H9 (cell line): ENCODE measurements at regions not wholly inside any gene's neighbourhood (a gene's known extent, or its start where the extent isn't known, plus 50 kb on each side); places are given as distances from the start of the nearest gene placed in this dataset.

Experiments
- DNase-seq: peaks from one replicate; pipeline ENCODE4 v3.0.0-alpha.2; 2017
- H2AFZ ChIP-seq: one replicate; pipeline ENCODE4 v1.6.1; 2013; ENCODE audit warnings: mild to moderate bottlenecking, low read length, control low read depth, moderate library complexity
- H2AK5ac ChIP-seq: 2 replicates; pipeline ENCODE4 v1.6.1; 2013; ENCODE audit warnings: low read length, control low read depth, mixed read lengths; ENCODE audit not compliant: insufficient read length
- H2BK120ac ChIP-seq: one replicate; pipeline ENCODE4 v1.6.1; 2013; ENCODE audit warnings: low read depth, mild to moderate bottlenecking, low read length, control low read depth, inconsistent platforms; ENCODE audit not compliant: poor library complexity, severe bottlenecking
- H2BK12ac ChIP-seq: 2 replicates; pipeline ENCODE4 v1.6.1; 2013; ENCODE audit warnings: low read length, control low read depth, mixed read lengths, low read depth; ENCODE audit not compliant: insufficient read length
- H2BK15ac ChIP-seq: 2 replicates; pipeline ENCODE4 v1.6.1; 2013; ENCODE audit warnings: low read depth, low read length, control low read depth
- H2BK20ac ChIP-seq: one replicate; pipeline ENCODE4 v1.6.1; 2013; ENCODE audit warnings: low read depth, mild to moderate bottlenecking, low read length, control low read depth, inconsistent platforms; ENCODE audit not compliant: poor library complexity, severe bottlenecking
- H2BK5ac ChIP-seq: 2 replicates; pipeline ENCODE4 v1.6.1; 2013; ENCODE audit warnings: low read length, control low read depth, mixed read lengths; ENCODE audit not compliant: insufficient read length
- H3K14ac ChIP-seq: 2 replicates; pipeline ENCODE4 v1.6.1; 2013; ENCODE audit warnings: low read length, control low read depth; ENCODE audit not compliant: insufficient read depth
- H3K18ac ChIP-seq: 2 replicates; pipeline ENCODE4 v1.6.1; 2013; ENCODE audit warnings: low read depth, mild to moderate bottlenecking, mixed read lengths, low read length, control low read depth; ENCODE audit not compliant: insufficient read length
- H3K23ac ChIP-seq: 2 replicates; pipeline ENCODE4 v1.6.1; 2013; ENCODE audit warnings: low read length, control low read depth, mixed read lengths, low read depth; ENCODE audit not compliant: insufficient read length
- H3K23me2 ChIP-seq: 2 replicates; pipeline ENCODE4 v1.6.1; 2013; ENCODE audit warnings: low read depth, mild to moderate bottlenecking, mixed read lengths, low read length, control low read depth; ENCODE audit not compliant: insufficient read length, poor library complexity, severe bottlenecking
- H3K27ac ChIP-seq: 2 replicates; pipeline ENCODE4 v1.5.1; 2013; ENCODE audit warnings: low read length, control low read depth, mixed read lengths, low read depth; ENCODE audit not compliant: insufficient read length
- H3K27me3 ChIP-seq: 2 replicates; pipeline ENCODE4 v1.6.1; 2013; ENCODE audit warnings: low read length, control low read depth, inconsistent platforms; ENCODE audit not compliant: insufficient read depth
- H3K4ac ChIP-seq: 2 replicates; pipeline ENCODE4 v1.6.1; 2013; ENCODE audit warnings: low read depth, mild to moderate bottlenecking, control low read depth, inconsistent platforms, low read length, moderate library complexity
- H3K4me1 ChIP-seq: 2 replicates; pipeline ENCODE4 v1.6.1; 2013; ENCODE audit warnings: low read length, control low read depth, inconsistent platforms; ENCODE audit not compliant: insufficient read depth
- H3K4me2 ChIP-seq: 2 replicates; pipeline ENCODE4 v1.6.1; 2013; ENCODE audit warnings: low read length, control low read depth, mixed read lengths; ENCODE audit not compliant: insufficient read length, insufficient read depth
- H3K56ac ChIP-seq: 2 replicates; pipeline ENCODE4 v1.6.1; 2013; ENCODE audit warnings: low read depth, mild to moderate bottlenecking, mixed read lengths, low read length, control low read depth; ENCODE audit not compliant: insufficient read length
- H3K79me1 ChIP-seq: 2 replicates; pipeline ENCODE4 v1.6.1; 2013; ENCODE audit warnings: low read depth, mild to moderate bottlenecking, moderate library complexity, low read length, control low read depth, inconsistent platforms; ENCODE audit not compliant: insufficient read depth, poor library complexity, severe bottlenecking
- H3K79me2 ChIP-seq: 2 replicates; pipeline ENCODE4 v1.6.1; 2013; ENCODE audit warnings: low read length, control low read depth, inconsistent platforms; ENCODE audit not compliant: insufficient read depth
- H3K9ac ChIP-seq: 2 replicates; pipeline ENCODE4 v1.6.1; 2013; ENCODE audit warnings: low read length, control low read depth, mixed read lengths; ENCODE audit not compliant: insufficient read length; ENCODE audit errors: extremely low read depth
- H3K9me3 ChIP-seq: one replicate; pipeline ENCODE4 v1.6.1; 2013; ENCODE audit warnings: low read depth, low read length, inconsistent platforms; ENCODE audit not compliant: control insufficient read depth
- H3T11ph ChIP-seq: one replicate; pipeline ENCODE4 v1.6.1; 2013; ENCODE audit warnings: mild to moderate bottlenecking, low read length, control low read depth, inconsistent platforms
- H4K20me1 ChIP-seq: one replicate; pipeline ENCODE4 v1.6.1; 2013; ENCODE audit not compliant: control insufficient read depth, insufficient read length, insufficient read depth
- H4K5ac ChIP-seq: 2 replicates; pipeline ENCODE4 v1.6.1; 2013; ENCODE audit warnings: low read depth, mild to moderate bottlenecking, mixed read lengths, low read length, control low read depth; ENCODE audit not compliant: insufficient read length
- H4K8ac ChIP-seq: replicated peaks from 2 replicates; pipeline ENCODE4 v1.6.1; 2013; ENCODE audit warnings: low read length, control low read depth, mixed read lengths, low read depth; ENCODE audit not compliant: insufficient read length
- H4K91ac ChIP-seq: 2 replicates; pipeline ENCODE4 v1.6.1; 2013; ENCODE audit warnings: low read depth, mild to moderate bottlenecking, moderate library complexity, mixed read lengths, low read length, control low read depth; ENCODE audit not compliant: insufficient read length
- H3K27ac Mint-ChIP-seq, 3 experiments: 2 replicates in 2 of 3; 3 replicates in 1 of 3; pipeline ENCODE4 v1.8.0; 2020 to 2021; ENCODE audit warnings: mixed read lengths in 3 of 3, mild to moderate bottlenecking in 1 of 3, moderate library complexity in 1 of 3
- H3K27me3 Mint-ChIP-seq: 2 replicates; pipeline ENCODE4 v1.8.0; 2021; ENCODE audit warnings: low read depth, mild to moderate bottlenecking, moderate library complexity, mixed read lengths
- H3K36me3 Mint-ChIP-seq, 3 experiments: 2 replicates in 2 of 3; 3 replicates in 1 of 3; pipeline ENCODE4 v1.8.0; 2020 to 2021; ENCODE audit warnings: low read depth in 3 of 3, mixed read lengths in 3 of 3; ENCODE audit not compliant: insufficient read depth in 1 of 3
- H3K4me1 Mint-ChIP-seq, 2 experiments: 2 replicates each; pipeline ENCODE4 v1.8.0; 2020; ENCODE audit warnings: mixed read lengths in 2 of 2
- H3K4me3 Mint-ChIP-seq, 2 experiments: 2 replicates in 1 of 2; 3 replicates in 1 of 2; pipeline ENCODE4 v1.8.0; 2020 to 2021; ENCODE audit warnings: mild to moderate bottlenecking in 2 of 2, mixed read lengths in 2 of 2, moderate library complexity in 1 of 2
- H3K9me3 Mint-ChIP-seq, 2 experiments: 2 replicates in 1 of 2; 3 replicates in 1 of 2; pipeline ENCODE4 v1.8.0; 2020; ENCODE audit warnings: mild to moderate bottlenecking in 2 of 2, mixed read lengths in 2 of 2, moderate library complexity in 1 of 2
- CTCF ChIP-seq: fragments of 200-600 bp; sonication (generic); conservative IDR thresholded peaks from 3 replicates; pipeline ENCODE4 v1.8.0; 2021; ENCODE audit warnings: antibody characterized with exemption, mild to moderate bottlenecking

GRCh38 chr12:92257261-92257660 lies 111.6 kb upstream of the BTG1 start:
- H3K27ac Mint-ChIP-seq, result no peak overlapping the region
- H3K4me1 Mint-ChIP-seq, result peaks cover 9% of the 10 kb centered on the region in 2 experiments
- no peak overlapping the region for H2AFZ ChIP-seq

More at GRCh38 chr12:92257261-92257660, 111.6 kb upstream of the BTG1 start:
- H2BK5ac ChIP-seq, result no peak overlapping the region
- H3K4ac ChIP-seq, result no peak overlapping the region
- H3K23ac ChIP-seq, result no peak overlapping the region
- no peak overlapping the region for H2AK5ac ChIP-seq
- no peaks in the 10 kb centered on the region for H3K9me3 Mint-ChIP-seq
- no peaks in the 10 kb centered on the region for H3K79me2 ChIP-seq
- H3K23me2 ChIP-seq, result no peaks in the 10 kb centered on the region
- H3K27ac ChIP-seq, result no peak overlapping the region
- H3K14ac ChIP-seq, result no peak overlapping the region
- no peak overlapping the region for H3K4me3 Mint-ChIP-seq
- H2BK20ac ChIP-seq, result no peak overlapping the region
- H3K9me3 ChIP-seq, result no peaks in the 10 kb centered on the region
- no peak overlapping the region for H2BK120ac ChIP-seq
- no peak overlapping the region for H3K56ac ChIP-seq
- H3K27me3 ChIP-seq, result no peaks in the 10 kb centered on the region
- no peak overlapping the region for H4K5ac ChIP-seq
- peaks cover 6% of the 10 kb centered on the region; the same call in 1 of the 2 replicates for H3K4me1 ChIP-seq
- H3K79me1 ChIP-seq, result no peaks in the 10 kb centered on the region
- no peak overlapping the region for H2BK15ac ChIP-seq
- no peaks in the 10 kb centered on the region for H3K27me3 Mint-ChIP-seq
- H3T11ph ChIP-seq, result no peak overlapping the region
- H3K9ac ChIP-seq, result no peak overlapping the region
- no peaks in the 10 kb centered on the region for H4K20me1 ChIP-seq
- TF ChIP-seq CTCF, result no peak
- DNase-seq, result no peak
- H3K4me2 ChIP-seq, result no peak overlapping the region
- H3K18ac ChIP-seq, result no peak overlapping the region
- no peak overlapping the region for H4K8ac ChIP-seq
- no peak overlapping the region for H4K91ac ChIP-seq
- no peak overlapping the region for H2BK12ac ChIP-seq
- H3K36me3 Mint-ChIP-seq, result no peaks in the 10 kb centered on the region
